ENCODE measurements at regions not wholly inside any gene's neighbourhood (a gene's known extent, or its start where the extent isn't known, plus 50 kb on each side); places are given as distances from the start of the nearest gene placed in this dataset.

DNA sequence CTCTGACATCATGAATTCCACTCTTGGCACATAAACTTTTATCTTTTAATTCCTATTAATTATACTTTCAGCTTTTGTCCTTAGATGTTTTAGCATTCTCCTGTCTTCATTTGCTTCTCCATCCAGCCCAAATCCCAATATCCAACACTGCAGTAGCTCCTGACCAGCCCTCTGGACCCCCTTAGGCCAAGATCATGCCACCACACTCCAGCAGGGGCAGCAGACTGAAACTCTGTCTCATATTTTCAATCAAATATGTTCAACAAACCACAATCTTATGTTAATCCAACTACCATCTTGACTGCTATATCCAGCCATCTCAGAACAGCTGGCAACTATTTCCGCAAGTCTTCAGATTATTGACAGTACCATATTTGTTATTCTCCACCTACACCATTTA, 315.8 kb upstream of the ROBO2 start:
- no peak for DNase-seq

DNA sequence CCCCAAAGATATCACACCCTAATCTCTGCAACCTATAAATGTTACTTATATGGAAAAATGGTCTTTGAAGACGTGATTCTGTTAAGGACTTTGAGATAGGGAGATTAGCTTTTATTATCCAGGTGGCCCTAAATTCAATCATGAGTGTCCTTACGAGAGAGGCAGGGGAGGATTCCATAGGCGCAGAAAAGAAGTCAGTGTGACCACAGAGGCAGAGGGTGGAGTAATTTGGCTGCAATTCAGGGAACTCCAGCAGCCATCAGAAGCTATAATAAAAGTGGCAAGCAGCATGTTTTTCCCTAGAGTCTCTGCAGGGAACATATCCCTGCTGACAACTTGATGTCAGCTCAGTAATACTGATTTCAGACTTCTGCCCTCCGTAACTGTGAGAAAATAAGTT, 315.2 kb upstream of the ROBO2 start:
- DNase-seq, result no peak

- DNase-seq, result no peak
Observed at GRCh38 chr3:76726034-76726433, 313.9 kb upstream of the ROBO2 start.

GRCh38 chr3:76728426-76728825, 311.5 kb upstream of the ROBO2 start:
- DNase-seq, result no peak

GRCh38 chr3:76731471-76731870, 308.4 kb upstream of the ROBO2 start:
- no peak for DNase-seq

GRCh38 chr3:76733073-76733759, 306.7 kb upstream of the ROBO2 start:
- no peak for DNase-seq

DNA sequence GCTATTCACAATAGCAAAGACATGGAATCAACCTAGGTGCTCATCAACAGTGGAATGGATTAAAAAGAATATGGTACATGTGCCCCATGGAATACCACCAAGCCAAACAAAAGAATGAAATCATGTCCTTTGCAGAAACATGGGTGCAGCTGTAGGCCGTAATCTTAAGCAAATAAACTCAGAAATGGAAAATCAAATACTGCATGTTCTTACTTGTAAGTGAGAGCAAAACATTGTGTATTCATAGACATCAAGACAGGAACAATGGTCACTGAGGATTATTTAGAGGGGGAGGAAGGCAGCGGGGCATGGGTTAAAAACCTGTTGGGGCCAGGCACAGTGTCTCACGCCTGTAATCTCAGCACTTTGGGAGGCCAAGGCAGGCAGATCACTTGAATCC, 304.7 kb upstream of the ROBO2 start:
- DNase-seq, result peak; percentile 72

DNA sequence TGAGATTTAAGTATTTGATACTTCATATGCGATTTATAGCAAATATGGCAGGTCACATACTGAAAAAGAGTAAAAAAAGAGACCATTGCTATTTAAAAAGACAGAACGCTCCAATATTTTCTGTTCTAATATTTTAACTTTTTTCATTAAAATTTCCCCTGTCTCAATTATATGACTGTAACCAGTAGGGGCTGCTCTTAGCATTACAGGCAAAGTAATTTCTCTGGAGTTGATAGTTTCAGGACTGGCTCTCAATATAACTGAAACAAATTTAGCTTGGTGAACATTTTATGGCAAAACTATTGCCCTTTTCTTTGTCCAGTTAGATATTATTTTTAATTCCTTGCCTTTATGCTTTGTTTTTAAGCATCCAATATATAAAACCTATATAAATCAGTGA, 286.3 kb upstream of the ROBO2 start:
- no peak for DNase-seq

- DNase-seq, result no peak
Observed at GRCh38 chr3:76754247-76754646, 285.7 kb upstream of the ROBO2 start.

- no peak for DNase-seq
Observed at GRCh38 chr3:76756577-76756976, 283.3 kb upstream of the ROBO2 start.

GRCh38 chr3:76760336-76760735, 279.6 kb upstream of the ROBO2 start:
- no peak for DNase-seq

GRCh38 chr3:76765511-76765910, 274.4 kb upstream of the ROBO2 start:
- DNase-seq, result peak; percentile 83

GRCh38 chr3:76768912-76769311, 271.0 kb upstream of the ROBO2 start:
- no peak for DNase-seq

DNA sequence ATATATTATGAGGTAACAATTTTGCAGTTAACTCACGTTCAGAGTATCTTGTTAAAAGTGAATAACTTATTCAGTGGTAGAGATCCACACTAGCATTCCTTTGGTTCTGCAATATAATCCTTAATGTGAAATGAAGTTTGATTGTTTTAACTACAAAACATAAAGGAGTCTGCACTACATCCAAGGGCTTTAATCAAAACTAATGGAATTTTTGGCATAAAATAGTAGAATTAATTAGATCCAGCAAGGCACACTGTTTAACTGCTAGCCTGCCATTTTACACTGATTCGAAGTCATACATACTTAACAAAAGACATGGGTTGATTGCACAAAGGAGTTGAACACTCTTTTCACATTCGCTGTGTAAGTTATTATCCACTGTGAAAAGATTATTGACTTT, 263.0 kb upstream of the ROBO2 start:
- DNase-seq, result no peak

DNA sequence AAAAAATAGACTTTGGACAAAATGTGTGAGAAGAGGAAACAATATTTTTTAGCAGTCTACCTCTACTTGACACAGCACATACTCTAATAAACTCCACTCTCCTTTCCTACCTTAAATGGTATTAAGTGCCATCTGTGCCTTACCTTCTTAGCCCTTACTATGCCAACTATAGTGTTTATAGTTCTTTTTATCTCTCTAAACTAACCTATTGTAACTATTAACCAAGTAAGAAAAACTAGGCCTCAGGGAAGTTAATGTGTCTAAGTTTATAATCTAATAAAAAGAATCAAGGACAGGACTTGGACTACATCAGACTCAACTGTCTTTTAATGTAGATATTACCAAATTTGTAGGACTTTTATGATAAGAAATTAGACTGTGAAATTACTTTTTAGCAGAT, 251.7 kb upstream of the ROBO2 start:
- no peak for DNase-seq

DNA sequence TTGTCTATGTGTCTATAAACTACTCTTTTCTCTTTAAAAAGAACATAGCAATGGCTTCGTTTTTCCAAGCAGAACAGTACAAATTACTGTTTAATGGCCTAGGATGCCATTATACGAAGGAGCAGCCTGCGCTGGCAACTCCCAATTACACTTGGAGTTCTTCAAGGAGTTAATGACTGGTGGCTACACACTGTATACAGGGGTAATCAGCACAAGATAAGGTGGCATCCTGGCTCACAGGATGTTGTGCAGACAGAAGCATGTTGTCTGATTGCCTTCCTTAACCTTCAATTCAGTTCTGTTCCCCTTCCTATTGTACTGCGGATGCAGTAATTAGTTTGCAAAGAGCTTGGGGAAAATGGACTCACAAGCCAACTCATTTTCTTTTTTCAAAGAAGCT, 250.7 kb upstream of the ROBO2 start:
- DNase-seq, result no peak

DNA sequence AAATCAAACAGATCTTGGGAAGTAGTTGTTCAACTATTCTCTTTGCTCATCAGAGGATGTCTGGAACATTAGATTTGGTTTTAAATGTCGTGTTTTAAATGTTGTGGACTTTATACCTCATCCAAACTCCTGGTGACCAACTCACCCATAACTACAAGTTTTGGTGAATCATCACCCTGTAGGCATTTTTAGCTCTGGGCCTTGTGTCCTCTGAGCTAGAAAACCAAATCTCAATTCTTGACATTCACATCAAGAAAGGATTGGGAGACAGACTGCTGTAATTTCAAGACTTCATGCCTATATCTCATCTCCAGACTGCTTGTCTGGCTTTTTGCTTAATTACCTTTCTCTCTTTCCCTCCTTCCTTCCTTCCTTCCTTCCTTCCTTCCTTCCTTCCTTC, 228.5 kb upstream of the ROBO2 start:
- no peak for DNase-seq

DNA sequence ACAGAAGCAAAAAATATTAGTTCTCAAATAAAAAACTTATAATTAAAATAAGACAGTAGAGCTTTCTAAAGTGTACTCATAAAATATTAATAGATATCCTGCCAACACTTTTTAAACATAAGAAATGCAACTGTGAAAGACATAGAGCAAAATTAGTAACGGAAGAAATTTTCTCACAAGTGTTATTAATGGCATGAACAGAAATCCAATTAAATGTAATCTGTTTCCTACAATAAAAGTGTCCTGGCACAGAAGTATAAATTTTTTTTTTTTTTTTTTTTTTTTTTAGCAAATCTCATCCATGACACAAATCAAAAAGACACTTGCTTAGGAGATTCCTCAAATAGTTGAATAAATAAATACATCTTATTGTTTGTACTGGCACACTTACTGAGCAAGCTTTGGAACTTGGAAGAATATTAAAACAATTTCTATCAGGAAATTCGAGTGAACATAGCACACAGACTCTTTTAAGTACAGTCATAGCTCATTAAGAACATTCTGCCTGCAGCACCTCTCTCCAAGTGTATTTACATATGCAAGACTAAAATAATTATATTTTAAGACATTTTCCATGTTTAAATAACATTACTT, 227.2 kb upstream of the ROBO2 start:
- no peak for DNase-seq

DNA sequence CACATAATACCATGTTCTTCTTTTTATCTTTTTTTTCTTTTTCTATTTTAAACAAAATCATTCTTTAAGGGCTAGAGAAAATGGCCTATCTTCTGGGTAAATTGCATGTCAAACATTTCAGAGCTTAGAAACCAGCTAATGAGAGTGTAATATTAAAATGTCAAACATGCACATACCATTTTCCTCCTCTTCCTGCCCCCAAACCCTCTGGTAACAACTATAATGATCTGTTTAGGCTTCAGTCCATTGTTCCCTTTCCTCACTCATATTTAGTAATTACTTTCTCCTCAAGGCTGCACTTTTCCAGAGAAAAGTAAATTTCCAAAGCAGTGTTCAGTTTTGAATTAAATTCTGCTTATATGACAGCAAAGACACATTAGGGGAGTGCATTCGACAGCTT, 224.3 kb upstream of the ROBO2 start:
- DNase-seq, result no peak

GRCh38 chr3:76820481-76820880, 219.4 kb upstream of the ROBO2 start:
- no peak for DNase-seq

GRCh38 chr3:76824658-76825240, 215.2 kb upstream of the ROBO2 start:
- no peak for DNase-seq

GRCh38 chr3:76826861-76827260, 213.0 kb upstream of the ROBO2 start:
- DNase-seq, result peak; percentile 48

DNA sequence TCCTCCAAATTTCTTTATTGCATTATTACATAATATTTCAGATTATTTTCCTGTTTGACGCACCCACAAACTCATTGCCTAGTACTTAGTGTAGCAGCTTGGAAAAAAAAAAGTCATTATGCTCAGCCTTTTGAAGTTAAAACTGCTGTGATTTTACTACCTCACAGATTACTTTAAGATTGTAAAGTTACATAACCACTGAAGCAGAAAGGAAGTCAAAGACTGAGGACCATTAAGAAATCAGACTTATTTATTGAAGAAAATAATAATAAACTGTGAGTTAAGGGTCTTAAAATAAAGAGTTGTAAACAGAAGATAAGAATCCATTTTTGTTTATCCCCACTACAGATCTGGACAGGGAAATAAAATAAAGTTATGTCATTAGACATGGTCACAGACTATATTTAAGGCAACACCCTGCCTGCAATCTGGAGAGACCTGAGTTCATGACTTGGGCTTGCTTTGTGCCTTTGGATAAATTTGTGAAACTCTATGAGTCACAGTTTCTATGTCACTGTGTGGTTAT, 212.1 kb upstream of the ROBO2 start:
- DNase-seq, result no peak

DNA sequence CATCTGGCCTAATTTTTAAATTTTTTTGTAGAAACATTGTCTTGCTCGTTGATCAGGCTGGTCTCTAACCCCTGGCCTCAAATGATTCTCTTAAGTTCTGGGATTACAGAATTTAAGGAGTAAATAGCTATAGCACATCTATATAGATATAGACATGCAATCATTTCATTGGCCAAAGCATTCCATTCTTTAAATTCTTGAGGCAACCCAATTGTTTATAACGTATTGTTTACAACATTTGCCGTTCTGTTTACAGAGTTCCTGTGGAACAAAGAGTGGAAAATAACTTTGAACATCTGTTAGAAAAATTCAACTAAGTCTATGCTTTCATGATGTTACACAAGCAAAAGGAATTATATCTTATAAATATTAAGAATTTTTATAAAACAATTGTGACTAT, 205.2 kb upstream of the ROBO2 start:
- DNase-seq, result no peak

DNA sequence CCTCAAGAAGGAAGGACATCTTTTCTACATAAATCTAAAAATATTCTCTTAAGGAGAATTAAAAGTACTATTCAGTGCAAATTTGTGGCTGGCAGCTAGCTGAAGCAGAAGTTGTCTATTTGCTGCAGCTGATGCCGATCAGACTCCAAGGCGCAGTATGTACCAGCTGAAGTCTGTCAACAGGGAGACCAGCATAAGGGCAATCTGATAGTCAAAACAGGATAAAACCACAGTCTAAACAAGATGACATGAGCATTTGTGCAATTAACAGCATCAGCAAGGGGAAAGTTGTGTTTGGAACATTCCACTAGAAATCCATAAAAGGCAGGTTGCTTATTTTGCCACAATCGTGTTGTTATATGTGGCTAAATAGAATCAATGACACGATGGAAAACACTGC, 198.2 kb upstream of the ROBO2 start:
- no peak for DNase-seq

Data from DMS153 (cell line).